ENCODE measurements at regions not wholly inside any gene's neighbourhood (a gene's known extent, or its start where the extent isn't known, plus 50 kb on each side); places are given as distances from the start of the nearest gene placed in this dataset.

DNA sequence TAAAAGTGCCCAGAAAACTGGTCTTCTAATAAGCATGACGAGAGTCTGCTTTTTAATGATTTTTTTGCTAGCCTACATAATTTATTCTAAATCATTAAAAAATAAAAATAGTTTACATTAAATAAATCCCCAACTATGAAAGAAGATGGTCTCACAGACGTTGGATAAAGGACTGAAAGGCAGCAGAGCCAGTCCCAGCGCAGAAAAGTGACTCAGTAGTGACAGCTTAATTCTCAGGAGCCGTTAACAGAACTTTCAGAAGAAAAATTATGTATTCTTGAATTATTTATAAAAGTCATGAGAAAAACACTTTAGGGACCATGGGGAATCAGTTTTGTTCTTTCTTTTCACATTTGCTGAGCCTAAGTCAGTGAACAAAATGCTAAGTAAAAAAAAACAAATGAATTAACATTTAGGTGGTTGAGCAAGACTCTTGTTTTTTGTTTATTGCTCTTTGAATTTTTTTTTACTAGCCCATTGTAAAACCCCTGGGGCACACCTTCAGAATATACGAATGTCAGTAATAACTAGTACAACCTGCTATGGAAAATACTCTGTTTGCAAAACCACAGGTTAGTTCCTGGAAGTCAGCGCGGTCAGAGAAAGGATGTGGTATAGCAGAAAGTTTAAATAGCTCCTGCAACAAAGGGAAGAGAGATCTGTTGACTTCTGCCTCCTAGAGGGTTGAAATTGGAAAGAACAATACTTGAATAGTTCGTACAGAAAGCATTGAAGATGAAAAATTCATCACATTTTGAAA, 50.4 kb upstream of the CCDC160 start:
- no peaks in the 10 kb centered on the region for H3K79me2 ChIP-seq (ENCODE audit: low read depth)

More for the DNA sequence above, 50.4 kb upstream of the CCDC160 start:
- ChIA-PET POLR2A (ENCODE audit: unreplicated experiment) (no interaction called here), CTCF (interaction anchor here (0.7 kb wide), 1 partner anchor 72 kb away, joined by 3 read pairs; no protein-coding TSS in a partner anchor)
- TF ChIP-seq, protein P1, sequence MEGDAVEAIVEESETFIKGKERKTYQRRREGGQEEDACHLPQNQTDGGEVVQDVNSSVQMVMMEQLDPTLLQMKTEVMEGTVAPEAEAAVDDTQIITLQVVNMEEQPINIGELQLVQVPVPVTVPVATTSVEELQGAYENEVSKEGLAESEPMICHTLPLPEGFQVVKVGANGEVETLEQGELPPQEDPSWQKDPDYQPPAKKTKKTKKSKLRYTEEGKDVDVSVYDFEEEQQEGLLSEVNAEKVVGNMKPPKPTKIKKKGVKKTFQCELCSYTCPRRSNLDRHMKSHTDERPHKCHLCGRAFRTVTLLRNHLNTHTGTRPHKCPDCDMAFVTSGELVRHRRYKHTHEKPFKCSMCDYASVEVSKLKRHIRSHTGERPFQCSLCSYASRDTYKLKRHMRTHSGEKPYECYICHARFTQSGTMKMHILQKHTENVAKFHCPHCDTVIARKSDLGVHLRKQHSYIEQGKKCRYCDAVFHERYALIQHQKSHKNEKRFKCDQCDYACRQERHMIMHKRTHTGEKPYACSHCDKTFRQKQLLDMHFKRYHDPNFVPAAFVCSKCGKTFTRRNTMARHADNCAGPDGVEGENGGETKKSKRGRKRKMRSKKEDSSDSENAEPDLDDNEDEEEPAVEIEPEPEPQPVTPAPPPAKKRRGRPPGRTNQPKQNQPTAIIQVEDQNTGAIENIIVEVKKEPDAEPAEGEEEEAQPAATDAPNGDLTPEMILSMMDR (conservative IDR thresholded peaks at IDR 0.05): no peak
- no peak for TF ChIP-seq EZH2 (IDR thresholded peaks at IDR 0.05; ENCODE audit: low read depth)
- H3K4me2 ChIP-seq: 0 out of 2 replicates have a peak overlapping the region, but pooled peaks have one; percentile 22
- peak; percentile 2 to 80 for DNase-seq
- no peak overlapping the region for H2AFZ ChIP-seq
- no peak overlapping the region for H3K27ac ChIP-seq
- H3K27me3 ChIP-seq (ENCODE audit: insufficient read depth, low read depth): no peaks in the 10 kb centered on the region
- no peaks in the 10 kb centered on the region for H3K9me2 ChIP-seq (ENCODE audit: insufficient read depth)
- intact Hi-C loops (cut with micrococcal nuclease; ENCODE audit: unreplicated experiment): no loop called here
- no peaks in the 10 kb centered on the region; the same call in 1 of the 2 replicates for H3K4me1 ChIP-seq (replicated peaks; ENCODE audit: insufficient read depth)
- no peak overlapping the region for H3K4me3 ChIP-seq
- no peaks in the 10 kb centered on the region for H3K36me3 ChIP-seq (ENCODE audit: low read depth)
- H3F3A ChIP-seq (ENCODE audit: insufficient read depth, low read depth): no peaks in the 10 kb centered on the region
- H4K20me1 ChIP-seq (ENCODE audit: insufficient read depth): no peaks in the 10 kb centered on the region
- no peaks in the 10 kb centered on the region for H3K9me3 ChIP-seq (ENCODE audit: insufficient read depth, low read depth)
- BruUV-seq (replicated peaks): no TSS peak

Measured in PC-9 (cell line).